Natural killer cell (primary cell): ENCODE measurements at regions not wholly inside any gene's neighbourhood (a gene's known extent, or its start where the extent isn't known, plus 50 kb on each side); places are given as distances from the start of the nearest gene placed in this dataset.

ENCODE experiments used
- ATAC-seq, 3 donors: fragments of 150-1000 bp in 2 of 3; fragments of 200-7000 bp in 1 of 3; cut with Tn5 transposase; 1 replicate in 1 of 3; 2 replicates in 2 of 3; pipeline ENCODE4 v1.10.0; 2021; ENCODE audit warnings: mild to moderate bottlenecking in 2 of 3, moderate library complexity in 2 of 3
- DNase-seq, 2 donors: peaks; one replicate each; pipeline versions ENCODE4 v3.0.0 to v3.0.0-alpha.2; 2013 to 2021; ENCODE audit warnings: mixed read lengths in 1 of 2
- H3K27ac ChIP-seq: one replicate; pipeline ENCODE4 v1.5.1; 2013; ENCODE audit warnings: mild to moderate bottlenecking, low read length
- H3K27me3 ChIP-seq: one replicate; pipeline ENCODE4 v1.6.1; 2013; ENCODE audit warnings: low read length; ENCODE audit not compliant: control insufficient read depth, insufficient read depth
- H3K36me3 ChIP-seq: one replicate; pipeline ENCODE4 v1.6.1; 2013; ENCODE audit warnings: low read length; ENCODE audit not compliant: control insufficient read depth, insufficient read depth
- H3K4me1 ChIP-seq: one replicate; pipeline ENCODE4 v1.6.1; 2013; ENCODE audit warnings: low read length; ENCODE audit not compliant: control insufficient read depth, insufficient read depth
- H3K4me3 ChIP-seq: one replicate; pipeline ENCODE4 v1.5.1; 2013; ENCODE audit warnings: low read length
- H3K9me3 ChIP-seq: one replicate; pipeline ENCODE4 v1.6.1; 2013; ENCODE audit warnings: low read length; ENCODE audit not compliant: control insufficient read depth, insufficient read depth
- H3K27ac Mint-ChIP-seq, 2 donors: one replicate each; pipeline ENCODE4 v1.8.0; 2022; ENCODE audit warnings: mild to moderate bottlenecking in 2 of 2, mixed read lengths in 2 of 2, moderate library complexity in 1 of 2
- H3K27me3 Mint-ChIP-seq, 2 donors: one replicate each; pipeline ENCODE4 v1.8.0; 2022; ENCODE audit warnings: low read depth in 2 of 2, mixed read lengths in 2 of 2
- H3K36me3 Mint-ChIP-seq: one replicate; pipeline ENCODE4 v1.8.0; 2022; ENCODE audit warnings: mixed read lengths
- H3K4me1 Mint-ChIP-seq, 2 donors: one replicate each; pipeline ENCODE4 v1.8.0; 2022; ENCODE audit warnings: mixed read lengths in 2 of 2
- H3K4me3 Mint-ChIP-seq: one replicate; pipeline ENCODE4 v1.8.0; 2022; ENCODE audit warnings: mild to moderate bottlenecking, moderate library complexity, mixed read lengths
- H3K9me3 Mint-ChIP-seq, 2 donors: one replicate each; pipeline ENCODE4 v1.8.0; 2022; ENCODE audit warnings: mixed read lengths in 2 of 2
- CTCF ChIP-seq: fragments of 200-600 bp; IDR thresholded peaks from one replicate; pipeline ENCODE4 v1.8.0; 2022; ENCODE audit warnings: antibody characterized with exemption
- WGBS: methylation state at CpG from one replicate; pipeline ENCODE4 v1.1.7; 2013; ENCODE audit warnings: missing lambda C conversion rate; ENCODE audit not compliant: insufficient coverage; 5-methylcytosine and 5-hydroxymethylcytosine counted together
- intact Hi-C: fragments of 100-400 bp; cut with micrococcal nuclease; formaldehyde crosslinking; loops from one replicate; pipeline ENCODE4 v1.14.2; 2022

GRCh38 chr15:62498712-62499111, 333.6 kb upstream of the C2CD4B start:
- H3K27me3 ChIP-seq: no peaks in the 10 kb centered on the region
- no peak for ATAC-seq

GRCh38 chr15:62500325-62500724, 335.2 kb upstream of the C2CD4B start:
- Histone ChIP-seq H3K4me3 (no peak overlapping the region), H3K9me3 (no peaks in the 10 kb centered on the region), H3K4me1 (no peaks in the 10 kb centered on the region), H3K27ac (no peak overlapping the region), H3K36me3 (no peaks in the 10 kb centered on the region), H3K27me3 (no peaks in the 10 kb centered on the region)
- Mint-ChIP-seq H3K36me3 (no peaks in the 10 kb centered on the region), H3K9me3 (no peaks in the 10 kb centered on the region), H3K27me3 (peaks cover 3 to 16% of the 10 kb centered on the region in 2 donors), H3K27ac (no peak overlapping the region), H3K4me3 (no peak overlapping the region), H3K4me1 (no peaks in the 10 kb centered on the region)
- TF ChIP-seq CTCF: no peak
- DNase-seq (no peak), ATAC-seq (no peak)
- intact Hi-C loops: no loop called here
- WGBS: 83% methylated on average over 1 of the region's 1 CpG

More at GRCh38 chr15:62498712-62499111, 333.6 kb upstream of the C2CD4B start:
- H3K36me3 ChIP-seq: no peaks in the 10 kb centered on the region
- Mint-ChIP-seq H3K4me1 (no peaks in the 10 kb centered on the region), H3K36me3 (no peaks in the 10 kb centered on the region), H3K9me3 (no peaks in the 10 kb centered on the region), H3K4me3 (no peak overlapping the region), H3K27ac (no peak overlapping the region), H3K27me3 (peaks cover 3 to 11% of the 10 kb centered on the region in 2 donors)
- H3K9me3 ChIP-seq: no peaks in the 10 kb centered on the region
- DNase-seq: no peak
- no CpG with 5 or more reads among the region's 1 CpG for WGBS
- TF ChIP-seq CTCF: no peak
- no peaks in the 10 kb centered on the region for H3K4me1 ChIP-seq
- no peak overlapping the region for H3K4me3 ChIP-seq
- intact Hi-C loops: no loop called here
- H3K27ac ChIP-seq: no peak overlapping the region

- no peak overlapping the region for H3K27ac Mint-ChIP-seq
- Histone ChIP-seq H3K27ac (no peak overlapping the region), H3K4me1 (no peaks in the 10 kb centered on the region), H3K36me3 (no peaks in the 10 kb centered on the region), H3K4me3 (no peak overlapping the region), H3K9me3 (no peaks in the 10 kb centered on the region), H3K27me3 (no peaks in the 10 kb centered on the region)
- DNase-seq (no peak), ATAC-seq (no peak)
- no peak overlapping the region for H3K4me3 Mint-ChIP-seq
- 92% methylated on average over 5 of the region's 5 CpGs for WGBS
- no peaks in the 10 kb centered on the region for H3K4me1 Mint-ChIP-seq
- TF ChIP-seq CTCF: no peak
- peaks cover 3 to 14% of the 10 kb centered on the region in 2 donors for H3K27me3 Mint-ChIP-seq
- intact Hi-C loops: no loop called here
- no peaks in the 10 kb centered on the region for H3K9me3 Mint-ChIP-seq
- no peaks in the 10 kb centered on the region for H3K36me3 Mint-ChIP-seq
Observed at GRCh38 chr15:62502451-62502850, 337.4 kb upstream of the C2CD4B start.

GRCh38 chr15:62503451-62503850, 338.4 kb upstream of the C2CD4B start:
- H3K9me3 Mint-ChIP-seq: no peaks in the 10 kb centered on the region
- no peaks in the 10 kb centered on the region for H3K4me1 Mint-ChIP-seq
- ATAC-seq: no peak

More at GRCh38 chr15:62503451-62503850, 338.4 kb upstream of the C2CD4B start:
- Mint-ChIP-seq H3K36me3 (no peaks in the 10 kb centered on the region), H3K27ac (no peak overlapping the region), H3K4me3 (no peak overlapping the region), H3K27me3 (peaks cover 3 to 14% of the 10 kb centered on the region in 2 donors)
- Histone ChIP-seq H3K27me3 (no peaks in the 10 kb centered on the region), H3K4me1 (no peaks in the 10 kb centered on the region), H3K36me3 (no peaks in the 10 kb centered on the region), H3K27ac (no peak overlapping the region), H3K4me3 (no peak overlapping the region), H3K9me3 (no peaks in the 10 kb centered on the region)
- intact Hi-C loops: no loop called here
- TF ChIP-seq CTCF: no peak
- 69% methylated on average over 1 of the region's 1 CpG for WGBS
- DNase-seq: no peak
